Body of pancreas (tissue), 4 donors: ENCODE measurements at regions not wholly inside any gene's neighbourhood (a gene's known extent, or its start where the extent isn't known, plus 50 kb on each side); places are given as distances from the start of the nearest gene placed in this dataset.

Experiments
- ATAC-seq: fragments of 150-250 bp; one replicate; pipeline ENCODE4 v1.9.1; 2016
- DNase-seq, 4 donors: peaks; one replicate each; pipeline ENCODE4 v3.0.0-alpha.2; 2019
- H3K27ac ChIP-seq, 4 donors: fragments of 200-600 bp; sonication (generic); 1 replicate in 3 of 4; 2 replicates in 1 of 4; pipeline versions ENCODE4 v1.5.1 to v1.6.1; 2016 to 2019; ENCODE audit warnings: mild to moderate bottlenecking in 1 of 4, mixed read lengths in 1 of 4, moderate library complexity in 1 of 4
- H3K27me3 ChIP-seq, 2 donors: fragments of 200-600 bp; sonication (generic); one replicate each; pipeline ENCODE4 v1.6.0; 2016; ENCODE audit warnings: mild to moderate bottlenecking in 1 of 2
- H3K36me3 ChIP-seq, 2 donors: fragments of 200-600 bp; sonication (generic); replicated peaks in 1 of 2; 2 replicates each; pipeline ENCODE4 v1.5.1; 2016; ENCODE audit warnings: low read depth in 2 of 2; ENCODE audit not compliant: insufficient read depth in 1 of 2
- H3K4me1 ChIP-seq: fragments of 200-600 bp; sonication (generic); one replicate; pipeline ENCODE4 v1.6.0; 2016
- H3K4me3 ChIP-seq, 2 donors: fragments of 200-600 bp; sonication (generic); 1 replicate in 1 of 2; 2 replicates in 1 of 2; pipeline ENCODE4 v1.5.1; 2016 to 2019
- H3K9me3 ChIP-seq, 3 donors: fragments of 200-600 bp; sonication (generic); 1 replicate in 2 of 3; 2 replicates in 1 of 3; pipeline ENCODE4 v1.5.1; 2016
- CTCF ChIP-seq, 7 experiments: fragments of 450-650 bp in 4 of 7; fragments of 200-600 bp in 3 of 7; sonication (generic) in 3 of 7; IDR thresholded peaks; one replicate each; pipeline ENCODE4 v1.5.1; 2016 to 2019; ENCODE audit warnings: antibody characterized with exemption in 7 of 7
- POLR2A ChIP-seq, 3 donors: fragments of 450-650 bp; IDR thresholded peaks; one replicate each; pipeline ENCODE4 v1.6.1; 2016; ENCODE audit warnings: antibody characterized with exemption in 3 of 3, mild to moderate bottlenecking in 2 of 3
- WGBS, 2 donors: methylation state at CpG; one replicate each; pipeline ENCODE4 v1.1.5; 2017; 5-methylcytosine and 5-hydroxymethylcytosine counted together
- intact Hi-C: fragments of 100-400 bp; cut with DNase I; formaldehyde crosslinking; loops from one replicate; pipeline ENCODE4 v1.15.1; 2023

GRCh38 chr5:109611061-109611460, 78.7 kb upstream of the MAN2A1 start:
- no peaks in the 10 kb centered on the region for H3K27me3 ChIP-seq
- ATAC-seq, result no peak
- DNase-seq, result no peak
- H3K27ac ChIP-seq, result no peak overlapping the region
- intact Hi-C loops, result no loop called here
- H3K4me1 ChIP-seq, result no peaks in the 10 kb centered on the region
- no peak for TF ChIP-seq POLR2A (IDR thresholded peaks at IDR 0.05)
- TF ChIP-seq CTCF (IDR thresholded peaks at IDR 0.05), result no peak
- WGBS, 2 donors, result 76 to 82% methylated on average over 4 of the region's 4 CpGs
- H3K4me3 ChIP-seq, result no peak overlapping the region
- H3K9me3 ChIP-seq, result no peaks in the 10 kb centered on the region
- H3K36me3 ChIP-seq, result no peaks in the 10 kb centered on the region

- no peak overlapping the region for H3K27ac ChIP-seq
- DNase-seq (no peak), ATAC-seq (no peak)
- 63 to 64% methylated on average over 3 of the region's 3 CpGs for WGBS, 2 donors
- intact Hi-C loops, result no loop called here
- TF ChIP-seq CTCF (IDR thresholded peaks at IDR 0.05), result no peak
- no peak for TF ChIP-seq POLR2A (IDR thresholded peaks at IDR 0.05)
- no peak overlapping the region for H3K4me3 ChIP-seq
- no peaks in the 10 kb centered on the region for H3K9me3 ChIP-seq
- no peaks in the 10 kb centered on the region for H3K36me3 ChIP-seq
- H3K27me3 ChIP-seq, result no peaks in the 10 kb centered on the region
- no peaks in the 10 kb centered on the region for H3K4me1 ChIP-seq
Observed at GRCh38 chr5:109610581-109610980, 79.1 kb upstream of the MAN2A1 start.

GRCh38 chr5:109605207-109605730, 84.5 kb upstream of the MAN2A1 start:
- Histone ChIP-seq H3K9me3 (no peaks in the 10 kb centered on the region), H3K36me3 (no peaks in the 10 kb centered on the region), H3K27ac (no peak overlapping the region), H3K4me3 (no peak overlapping the region), H3K27me3 (no peaks in the 10 kb centered on the region), H3K4me1 (no peaks in the 10 kb centered on the region)
- no peak for TF ChIP-seq POLR2A (IDR thresholded peaks at IDR 0.05)
- no peak for TF ChIP-seq CTCF (IDR thresholded peaks at IDR 0.05)
- no peak for DNase-seq
- 76 to 79% methylated on average over 3 of the region's 3 CpGs for WGBS, 2 donors
- intact Hi-C loops, result no loop called here
- ATAC-seq, result no peak

- no peak overlapping the region for H3K4me3 ChIP-seq
- intact Hi-C loops, result no loop called here
Observed at GRCh38 chr5:109604758-109605157, 85.0 kb upstream of the MAN2A1 start.

More at GRCh38 chr5:109604758-109605157, 85.0 kb upstream of the MAN2A1 start:
- Histone ChIP-seq H3K27me3 (no peaks in the 10 kb centered on the region), H3K4me1 (no peaks in the 10 kb centered on the region), H3K27ac (no peak overlapping the region), H3K9me3 (no peaks in the 10 kb centered on the region), H3K36me3 (no peaks in the 10 kb centered on the region)
- WGBS, 2 donors, result 88 to 100% methylated on average over 1 of the region's 1 CpG
- no peak for TF ChIP-seq POLR2A (IDR thresholded peaks at IDR 0.05)
- no peak for TF ChIP-seq CTCF (IDR thresholded peaks at IDR 0.05)
- no peak for ATAC-seq
- no peak for DNase-seq
